Activated CD8-positive, alpha-beta memory T cell treated with anti-CD3 and anti-CD28 coated beads for 4 hours (primary cell): ENCODE measurements at regions not wholly inside any gene's neighbourhood (a gene's known extent, or its start where the extent isn't known, plus 50 kb on each side); places are given as distances from the start of the nearest gene placed in this dataset.

Source experiments
- DNase-seq, 2 donors: peaks; one replicate each; pipeline ENCODE4 v3.0.0-alpha.2; 2020; ENCODE audit warnings: low read depth in 2 of 2

DNA sequence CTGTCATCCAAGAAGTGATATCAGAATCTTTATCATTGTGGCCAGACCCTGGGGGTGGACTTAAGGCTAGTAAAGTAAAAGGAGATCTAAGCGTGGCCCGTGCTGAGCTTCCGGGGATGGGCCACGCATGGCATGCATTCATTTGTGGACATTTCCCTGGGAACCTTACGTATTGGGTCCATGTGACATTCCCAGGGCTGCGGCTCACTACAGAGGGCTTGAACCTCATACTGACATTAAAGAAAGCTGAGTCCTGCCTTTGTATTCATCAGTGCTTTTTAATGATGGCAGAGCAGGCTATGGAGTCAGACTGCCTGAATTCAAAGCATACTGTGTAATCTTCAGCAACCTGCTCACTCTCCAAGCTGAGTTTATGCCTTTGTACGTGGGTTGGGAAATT lies 152.2 kb upstream of the AFDN start:
- no peak for DNase-seq

DNA sequence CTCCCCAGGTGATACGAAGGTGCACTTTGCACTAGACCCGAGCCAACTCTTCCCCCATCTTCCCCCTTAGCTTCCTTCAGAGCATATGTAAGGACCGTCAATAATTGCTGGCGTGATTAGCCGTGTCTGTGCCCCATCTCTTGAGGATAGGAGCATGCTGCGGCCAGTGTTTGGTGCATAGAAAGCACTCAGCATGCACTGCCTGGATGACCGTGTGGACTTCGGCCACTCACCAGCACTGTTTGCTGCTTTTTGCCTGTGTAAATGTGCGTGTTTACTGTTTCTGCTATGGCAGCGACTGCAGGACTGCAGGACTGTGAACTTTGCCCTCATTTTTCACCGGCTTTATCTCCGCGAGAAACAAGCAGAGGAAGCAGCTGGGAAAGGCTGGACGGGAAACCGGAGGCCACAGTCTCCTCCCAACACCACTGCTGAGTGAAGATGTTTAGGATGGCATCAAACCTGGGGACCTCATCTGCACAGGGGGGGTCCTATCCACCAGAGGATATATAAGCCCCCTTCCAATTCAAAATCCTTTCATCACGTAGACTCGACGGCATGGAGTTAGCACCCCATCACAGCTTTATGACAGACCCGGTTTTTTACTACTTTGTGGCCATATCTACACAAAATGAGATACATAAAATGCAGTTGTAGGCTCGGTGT lies 150.6 kb upstream of the AFDN start:
- no peak for DNase-seq

DNA sequence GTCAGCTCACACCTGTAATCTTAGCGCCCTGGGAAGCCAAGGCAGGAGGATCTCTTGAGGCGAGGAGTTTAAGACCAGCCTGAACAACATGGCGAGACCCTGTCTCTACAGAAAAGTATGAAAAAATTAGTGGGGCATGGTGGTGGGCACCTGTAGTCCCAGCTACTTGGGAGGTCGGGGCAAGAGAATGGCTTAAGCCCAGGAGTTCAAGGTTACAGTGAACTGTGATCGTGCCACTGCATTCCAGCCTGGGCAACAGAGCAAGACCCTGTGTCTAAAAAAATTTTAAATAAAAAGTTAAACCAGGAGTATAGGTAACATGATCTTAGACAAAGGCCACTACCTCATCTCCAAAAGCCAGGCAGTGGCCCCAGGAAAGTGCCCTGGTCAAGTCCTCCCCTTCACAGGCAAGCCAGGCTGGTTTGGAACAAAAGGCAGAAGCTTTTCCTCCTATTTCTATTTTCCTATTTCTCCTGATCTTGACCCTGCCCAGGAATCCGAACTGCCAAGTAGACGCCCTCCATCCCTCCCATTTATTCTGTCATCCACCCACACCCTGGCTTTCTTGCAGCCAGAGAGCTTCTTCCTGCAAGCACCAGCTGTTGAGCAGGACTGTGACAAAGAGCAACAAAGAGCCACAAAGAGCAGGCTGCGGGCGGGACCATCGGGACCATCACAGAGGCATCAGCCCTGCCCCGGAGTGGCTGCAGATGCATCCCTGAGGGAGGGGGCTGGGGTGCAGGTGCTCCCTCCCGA lies 149.9 kb upstream of the AFDN start:
- no peak for DNase-seq

DNA sequence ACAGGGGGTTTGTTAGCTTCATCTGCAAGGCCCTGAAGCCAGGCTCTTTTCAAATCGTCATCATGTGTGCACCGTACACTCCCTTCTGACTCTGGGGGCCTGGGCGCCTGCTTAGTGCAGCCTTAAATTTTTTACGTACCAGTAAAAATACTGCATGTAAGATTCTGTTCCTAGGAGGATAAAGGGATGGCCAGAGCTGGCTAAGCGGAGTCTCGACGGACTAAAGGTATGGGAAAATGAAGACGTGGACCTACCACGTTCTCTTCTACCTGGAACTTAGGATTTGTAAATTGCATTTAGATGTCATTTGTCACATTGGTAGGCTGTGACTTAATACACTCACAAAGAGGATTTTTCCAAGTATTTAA lies 149.3 kb upstream of the AFDN start:
- DNase-seq, result no peak

DNA sequence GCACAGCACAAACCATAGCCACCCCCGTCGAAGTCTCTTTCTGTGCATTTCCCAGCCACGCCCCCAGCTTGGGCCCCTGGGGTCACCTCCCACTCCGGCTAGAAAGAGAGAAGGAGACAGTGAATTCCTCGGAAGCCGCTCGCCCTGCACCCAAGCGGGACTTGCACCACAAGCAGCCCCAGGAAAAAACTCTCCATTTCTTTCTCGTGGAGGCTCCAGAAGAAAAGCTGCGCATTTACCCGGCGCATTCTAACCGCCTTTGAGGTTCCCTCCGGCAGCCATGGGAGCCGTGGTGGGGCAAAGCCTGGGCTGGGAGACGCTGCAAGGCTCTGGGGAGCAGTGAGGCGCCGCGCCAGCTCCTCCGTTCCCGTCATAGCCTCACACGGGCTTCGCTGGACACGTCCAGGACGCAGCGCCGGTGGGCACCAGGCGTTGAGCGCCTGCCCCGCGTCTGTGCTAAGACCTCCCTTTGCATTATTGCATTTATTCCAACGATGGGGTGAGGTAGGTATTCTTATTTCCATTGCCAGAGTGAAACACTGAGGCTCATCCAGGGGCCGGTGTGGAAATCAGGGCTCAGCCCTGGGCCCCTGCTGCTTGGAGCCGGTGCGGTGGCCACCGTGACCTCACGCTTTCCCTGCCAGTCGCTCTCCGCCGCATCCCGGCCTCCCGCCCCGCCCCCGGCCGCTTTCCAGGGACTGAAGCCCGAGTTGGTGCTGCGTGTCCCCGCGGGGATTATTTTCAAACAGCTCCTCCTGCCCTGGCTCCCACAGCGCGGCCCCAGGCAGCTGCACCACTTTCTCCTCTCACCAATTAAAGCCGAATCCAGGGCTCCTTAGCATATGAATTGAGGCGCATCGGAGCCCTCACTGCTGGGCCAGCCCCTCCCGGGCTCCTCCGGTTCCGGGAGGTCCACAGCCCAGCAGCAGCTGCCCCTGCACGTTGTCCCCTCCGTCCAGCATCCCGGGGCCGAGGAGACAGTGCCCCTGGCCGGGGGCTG lies 148.3 kb upstream of the AFDN start:
- DNase-seq, result no peak

DNA sequence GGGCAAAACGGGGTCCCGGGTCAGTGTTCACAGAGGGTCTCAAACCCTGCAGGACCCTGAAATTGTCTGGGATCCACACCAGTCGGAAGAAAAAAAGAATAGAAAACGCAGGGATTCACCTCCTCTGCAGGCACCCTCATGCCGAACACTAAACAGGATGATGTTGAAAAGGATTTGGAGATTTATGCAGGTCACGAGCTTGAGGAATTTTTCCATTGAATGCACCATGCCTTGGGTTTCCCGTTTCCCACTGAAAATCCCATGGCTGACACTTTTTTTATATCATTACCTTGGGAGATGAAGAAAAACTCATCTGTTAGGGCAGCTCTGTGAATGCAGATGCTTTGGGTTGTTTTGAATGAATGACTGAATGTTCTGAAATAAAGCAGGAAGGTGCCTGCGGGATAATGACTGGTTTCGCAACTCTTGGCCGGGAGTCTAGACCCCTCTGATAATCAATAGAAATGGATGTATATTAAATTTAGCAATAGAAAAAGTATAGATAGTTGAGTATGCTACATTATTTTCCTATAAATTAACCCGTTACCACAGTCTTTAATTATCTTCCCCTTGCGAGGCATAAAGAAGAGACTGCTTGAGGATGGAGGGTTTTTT lies 147.5 kb upstream of the AFDN start:
- no peak for DNase-seq

DNA sequence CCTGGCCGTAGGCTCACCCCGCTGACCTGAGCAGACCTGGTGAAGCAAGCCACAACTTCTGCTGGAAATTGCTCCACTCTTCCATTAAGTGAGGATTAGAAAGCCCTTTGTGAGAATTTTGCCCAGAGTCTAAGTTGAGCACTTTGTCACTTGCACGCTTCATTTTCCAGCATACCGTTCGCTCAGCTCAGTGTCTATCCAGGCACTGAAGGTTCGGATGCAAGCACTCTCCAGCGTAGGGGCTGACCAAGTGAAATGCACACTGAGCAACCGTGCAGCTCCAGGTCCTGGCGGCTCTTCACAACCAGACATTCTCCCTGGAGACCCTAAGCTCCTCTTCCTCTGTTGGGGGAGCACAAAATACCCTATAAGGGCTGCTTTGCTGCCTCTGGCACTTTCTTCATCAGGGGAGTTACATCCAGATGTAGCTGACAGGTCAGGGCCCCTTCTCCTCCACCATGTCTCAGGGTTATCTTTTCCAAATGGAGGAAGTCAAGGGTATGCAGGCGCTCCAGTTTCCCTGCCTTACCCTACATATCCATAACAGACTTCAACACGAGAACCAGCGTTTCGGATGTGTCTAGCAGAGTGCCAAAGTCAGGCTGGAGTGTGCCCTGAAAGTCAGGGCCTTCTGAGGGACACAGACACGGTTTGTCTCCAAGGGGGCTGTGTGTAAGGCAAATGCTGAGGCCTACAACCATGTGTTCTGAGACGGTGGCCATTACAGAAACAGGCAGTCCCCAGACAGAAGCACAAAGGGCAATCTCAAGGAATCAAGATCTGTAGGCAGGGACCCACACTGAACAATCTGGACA lies 146.7 kb upstream of the AFDN start:
- no peak for DNase-seq

- DNase-seq, result no peak
These were observed 146.0 kb upstream of the AFDN start for GRCh38 chr6:167680605-167681149.

- DNase-seq, result no peak
These were observed 144.6 kb upstream of the AFDN start for GRCh38 chr6:167682125-167682524.

DNA sequence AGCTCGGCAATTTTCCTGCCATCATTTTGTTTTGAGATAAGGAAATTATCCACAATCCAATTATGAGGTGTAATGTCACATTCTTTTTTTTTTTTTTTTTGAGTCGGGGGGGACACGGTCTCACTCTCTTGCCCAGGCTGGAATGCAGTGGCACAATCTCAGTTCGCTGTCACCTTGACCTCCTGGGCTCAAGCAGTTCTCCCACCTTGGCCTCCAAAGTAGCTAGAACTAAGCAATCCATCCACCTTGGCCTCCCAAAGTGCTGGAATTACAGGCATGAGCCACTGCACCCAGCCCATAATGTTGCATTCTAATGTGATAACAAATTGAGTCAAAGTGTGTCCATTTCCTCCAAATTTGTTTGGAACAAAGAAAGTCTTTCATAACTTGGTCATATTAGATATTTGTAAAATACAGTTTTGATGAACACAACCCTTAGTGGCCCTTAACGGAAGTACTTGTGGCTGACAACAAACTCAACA lies 144.1 kb upstream of the AFDN start:
- DNase-seq, result no peak

GRCh38 chr6:167683028-167683862 lies 143.5 kb upstream of the AFDN start:
- DNase-seq, result no peak

DNA sequence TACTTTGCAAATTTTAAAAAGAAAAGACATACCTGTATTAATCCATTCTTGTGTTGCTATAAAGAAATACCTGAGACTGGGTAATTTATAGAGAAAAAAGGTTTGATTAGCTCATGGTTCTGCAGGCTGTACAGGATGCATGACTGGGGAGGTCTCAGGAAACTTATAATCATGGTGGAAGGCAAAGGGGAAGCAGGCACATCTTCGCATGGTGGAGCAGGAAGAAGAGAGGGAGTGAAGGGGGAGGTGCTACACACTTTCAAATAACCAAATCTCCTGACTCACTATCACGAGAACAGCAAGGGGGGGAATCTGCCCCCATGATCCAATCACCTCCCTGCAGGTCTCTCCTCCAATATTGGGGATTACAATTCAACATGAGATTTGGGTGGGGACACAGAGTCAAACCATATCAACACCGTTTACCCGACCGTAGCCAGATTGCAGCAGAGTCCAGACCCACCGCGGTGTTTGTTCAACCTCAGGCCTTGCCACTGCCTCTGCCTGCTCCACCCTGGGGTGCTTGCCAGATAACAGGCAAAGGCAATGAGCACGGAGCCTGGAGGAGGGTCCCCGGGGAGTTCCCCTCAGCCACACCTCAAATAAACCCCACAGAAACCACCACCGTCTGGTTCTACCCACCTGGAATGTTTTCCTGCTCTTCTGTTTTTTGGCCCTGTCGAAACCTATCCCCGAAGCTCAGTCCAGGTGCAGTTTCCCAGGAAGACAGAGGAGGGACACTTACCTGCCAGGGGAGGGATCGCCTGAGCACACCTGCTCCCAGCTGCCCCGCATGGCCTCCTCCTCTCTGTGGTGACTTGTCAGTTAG lies 142.2 kb upstream of the AFDN start:
- no peak for DNase-seq

DNA sequence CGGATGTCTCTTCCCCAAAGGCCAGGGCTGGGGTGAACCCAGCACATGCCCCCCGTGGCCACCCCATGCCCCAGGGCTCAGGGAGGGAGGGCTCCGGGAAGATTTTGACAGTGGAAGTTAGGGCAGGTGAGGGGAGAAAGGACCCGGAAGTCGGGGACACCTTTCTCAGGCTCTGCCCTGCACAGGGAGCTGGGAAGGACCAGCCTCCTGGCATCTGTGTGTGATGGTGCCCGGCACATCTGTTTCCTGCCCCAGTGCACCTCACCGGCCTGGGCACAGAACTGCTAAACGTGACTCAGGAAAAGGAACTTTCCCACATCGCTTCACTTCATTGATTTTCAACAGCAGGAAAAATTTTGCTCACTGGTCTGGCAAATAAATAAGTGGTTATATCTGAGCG lies 141.1 kb upstream of the AFDN start:
- no peak for DNase-seq

- DNase-seq, result no peak
These were observed 140.4 kb upstream of the AFDN start for GRCh38 chr6:167686204-167686893.

DNA sequence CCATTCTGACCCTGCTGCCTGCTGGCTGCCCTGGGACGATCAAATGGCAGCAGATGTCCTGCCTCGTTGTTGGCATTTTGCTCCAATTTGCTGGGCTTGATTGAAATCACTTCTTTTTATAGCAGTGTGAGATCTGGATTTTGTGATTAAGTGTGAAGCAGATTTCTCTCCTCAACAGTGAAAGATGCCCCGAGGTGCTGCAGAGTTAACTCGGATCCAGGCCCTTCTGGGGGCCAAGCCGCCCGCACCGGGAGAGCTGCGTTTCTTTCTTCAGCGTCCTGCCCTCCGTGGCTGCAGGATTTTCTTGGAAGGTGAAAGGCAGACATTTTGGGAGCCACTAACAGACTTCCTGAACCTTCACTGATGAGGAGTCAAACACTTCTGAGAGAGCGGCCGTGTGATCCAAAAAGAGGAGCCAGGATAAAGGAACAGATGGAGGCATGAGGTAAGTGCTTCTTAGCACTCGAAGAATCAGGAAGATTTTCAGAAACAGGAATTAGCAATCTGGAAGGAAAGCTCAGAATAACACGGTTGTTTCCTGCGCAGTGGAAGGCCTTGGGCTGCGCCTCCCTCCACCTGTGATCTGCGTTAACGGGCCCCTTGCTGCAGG lies 139.5 kb upstream of the AFDN start:
- DNase-seq, result no peak

- DNase-seq, result no peak
These were observed 138.6 kb upstream of the AFDN start for GRCh38 chr6:167688123-167688522.

- no peak for DNase-seq
These were observed 137.4 kb upstream of the AFDN start for GRCh38 chr6:167689278-167689677.

GRCh38 chr6:167689751-167690150 lies 137.0 kb upstream of the AFDN start:
- no peak for DNase-seq
